RWPE2 (cell line): ENCODE measurements at regions not wholly inside any gene's neighbourhood (a gene's known extent, or its start where the extent isn't known, plus 50 kb on each side); places are given as distances from the start of the nearest gene placed in this dataset.

Experiments used
- ATAC-seq: fragments of 200-7000 bp; cut with Tn5 transposase; 3 replicates; pipeline ENCODE4 v1.9.1; 2021; ENCODE audit warnings: low read depth
- DNase-seq: peaks from one replicate; pipeline ENCODE4 v3.0.0-alpha.2; 2020; ENCODE audit warnings: low spot score
- H3K27ac ChIP-seq: fragments of 450-650 bp; 2 replicates; pipeline ENCODE4 v1.5.1; 2017; ENCODE audit warnings: mild to moderate bottlenecking; ENCODE audit not compliant: poor library complexity, severe bottlenecking
- H3K27me3 ChIP-seq: fragments of 250-450 bp; sonication (Bioruptor Pico); 2 replicates; pipeline ENCODE4 v1.5.1; 2021; ENCODE audit warnings: mild to moderate bottlenecking, moderate library complexity; ENCODE audit not compliant: insufficient read depth, poor library complexity, severe bottlenecking
- H3K36me3 ChIP-seq: fragments of 250-450 bp; sonication (Bioruptor Pico); 2 replicates; pipeline ENCODE4 v1.5.1; 2020; ENCODE audit warnings: low read depth, mild to moderate bottlenecking, moderate library complexity
- H3K4me1 ChIP-seq: fragments of 250-450 bp; sonication (Bioruptor Pico); 2 replicates; pipeline ENCODE4 v1.5.1; 2021; ENCODE audit warnings: mild to moderate bottlenecking, moderate library complexity; ENCODE audit not compliant: insufficient read depth, poor library complexity, severe bottlenecking
- H3K4me3 ChIP-seq: fragments of 250-450 bp; sonication (Bioruptor Pico); 2 replicates; pipeline ENCODE4 v1.5.1; 2021; ENCODE audit warnings: mild to moderate bottlenecking, moderate library complexity; ENCODE audit not compliant: severe bottlenecking
- H3K9me3 ChIP-seq: fragments of 250-450 bp; sonication (Bioruptor Pico); 2 replicates; pipeline ENCODE4 v1.5.1; 2021; ENCODE audit warnings: mild to moderate bottlenecking, moderate library complexity; ENCODE audit not compliant: severe bottlenecking
- TF ChIP-seq, protein P1 (sequence below): fragments of 450-650 bp; IDR thresholded peaks from one replicate; pipeline ENCODE4 v1.5.1; 2017; ENCODE audit warnings: mild to moderate bottlenecking, moderate library complexity; ENCODE audit not compliant: poor library complexity, severe bottlenecking

DNA sequence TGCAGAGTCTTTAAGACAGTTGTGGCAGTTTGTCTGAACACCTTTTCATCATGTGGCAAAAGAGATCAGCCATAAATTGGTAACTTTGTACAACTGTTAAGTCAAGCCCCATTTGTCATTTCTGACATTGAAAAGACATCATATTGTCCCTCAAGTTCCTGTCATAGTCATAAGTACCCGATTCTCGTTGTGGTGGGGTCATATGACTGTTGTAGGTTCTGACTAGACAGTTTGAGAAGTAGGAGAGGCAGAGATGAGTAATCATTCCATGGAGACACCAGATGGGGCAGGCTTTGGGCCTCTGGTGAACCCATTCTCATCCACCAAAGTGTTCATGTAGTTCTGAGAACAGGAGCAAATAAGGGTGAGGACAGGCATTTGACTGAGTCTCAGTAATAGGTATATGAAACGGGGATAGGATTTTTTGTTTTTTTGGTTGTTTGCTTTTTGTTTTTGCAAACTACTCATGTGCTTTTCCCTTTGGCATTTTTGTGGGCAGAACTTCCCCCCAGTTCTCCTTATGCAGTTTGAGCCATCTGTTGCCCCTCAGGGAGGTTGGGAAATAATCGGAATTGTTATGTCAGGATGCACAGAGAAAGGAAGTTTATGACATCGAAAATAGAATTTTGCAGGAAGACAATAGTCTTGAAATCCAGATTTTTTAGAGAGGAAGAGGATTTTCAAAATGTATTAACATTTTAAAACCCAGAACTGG is 86.9 kb upstream of the KCNE2 start:
- Histone ChIP-seq H3K4me1 (peaks cover 10% of the 10 kb centered on the region), H3K27me3 (no peaks in the 10 kb centered on the region), H3K4me3 (no peak overlapping the region), H3K9me3 (no peaks in the 10 kb centered on the region), H3K36me3 (no peaks in the 10 kb centered on the region), H3K27ac (no peak overlapping the region)
- no peak for DNase-seq
- TF ChIP-seq, protein P1, sequence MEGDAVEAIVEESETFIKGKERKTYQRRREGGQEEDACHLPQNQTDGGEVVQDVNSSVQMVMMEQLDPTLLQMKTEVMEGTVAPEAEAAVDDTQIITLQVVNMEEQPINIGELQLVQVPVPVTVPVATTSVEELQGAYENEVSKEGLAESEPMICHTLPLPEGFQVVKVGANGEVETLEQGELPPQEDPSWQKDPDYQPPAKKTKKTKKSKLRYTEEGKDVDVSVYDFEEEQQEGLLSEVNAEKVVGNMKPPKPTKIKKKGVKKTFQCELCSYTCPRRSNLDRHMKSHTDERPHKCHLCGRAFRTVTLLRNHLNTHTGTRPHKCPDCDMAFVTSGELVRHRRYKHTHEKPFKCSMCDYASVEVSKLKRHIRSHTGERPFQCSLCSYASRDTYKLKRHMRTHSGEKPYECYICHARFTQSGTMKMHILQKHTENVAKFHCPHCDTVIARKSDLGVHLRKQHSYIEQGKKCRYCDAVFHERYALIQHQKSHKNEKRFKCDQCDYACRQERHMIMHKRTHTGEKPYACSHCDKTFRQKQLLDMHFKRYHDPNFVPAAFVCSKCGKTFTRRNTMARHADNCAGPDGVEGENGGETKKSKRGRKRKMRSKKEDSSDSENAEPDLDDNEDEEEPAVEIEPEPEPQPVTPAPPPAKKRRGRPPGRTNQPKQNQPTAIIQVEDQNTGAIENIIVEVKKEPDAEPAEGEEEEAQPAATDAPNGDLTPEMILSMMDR, result no peak
- ATAC-seq, result no peak

DNA sequence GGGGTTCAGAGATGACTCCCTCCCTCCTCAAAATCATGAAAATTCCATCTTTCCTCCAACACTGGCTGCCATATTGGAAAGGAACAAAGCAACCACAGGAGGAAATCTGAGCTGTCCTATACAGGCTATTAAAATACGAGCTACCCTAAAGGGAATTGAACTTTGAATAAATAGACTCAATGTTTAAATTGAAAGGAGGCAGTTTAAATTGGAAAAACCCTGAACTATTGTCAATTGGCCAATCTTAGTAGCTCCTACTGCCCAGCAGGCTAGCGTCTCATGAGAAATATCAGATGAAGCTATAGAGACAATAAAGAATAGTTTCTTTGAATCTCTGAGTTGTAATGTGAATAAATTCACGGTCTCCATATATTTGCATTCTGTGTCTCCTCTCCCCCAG is 85.4 kb upstream of the KCNE2 start:
- Histone ChIP-seq H3K27me3 (no peaks in the 10 kb centered on the region), H3K36me3 (no peaks in the 10 kb centered on the region), H3K4me1 (peaks cover 10% of the 10 kb centered on the region), H3K9me3 (no peaks in the 10 kb centered on the region), H3K4me3 (no peak overlapping the region), H3K27ac (no peak overlapping the region)
- TF ChIP-seq, protein P1, result no peak
- no peak for ATAC-seq
- no peak for DNase-seq

DNA sequence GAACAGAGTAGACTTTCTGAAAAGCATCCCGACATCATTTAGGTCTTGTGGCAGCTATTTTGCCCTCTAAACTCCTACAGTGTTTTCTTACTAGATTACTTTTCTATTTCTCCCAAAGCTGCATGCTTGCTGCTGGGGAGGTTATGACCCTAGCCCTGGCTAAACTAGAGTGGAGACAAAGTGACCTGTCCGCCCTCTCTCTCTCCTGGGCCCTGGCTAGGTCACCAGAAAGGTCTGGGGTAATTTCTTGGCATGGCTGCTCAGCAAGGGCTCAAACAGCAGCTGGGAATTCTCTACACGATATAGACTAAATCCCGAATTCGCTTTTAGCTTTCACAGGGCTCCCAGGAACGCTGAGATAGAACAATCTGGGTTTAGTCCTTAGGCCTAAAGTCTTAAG is 84.5 kb upstream of the KCNE2 start:
- ATAC-seq, result no peak
- TF ChIP-seq, protein P1, result no peak
- H3K27ac ChIP-seq, result no peak overlapping the region
- H3K4me3 ChIP-seq, result no peak overlapping the region
- no peaks in the 10 kb centered on the region for H3K27me3 ChIP-seq
- DNase-seq, result no peak
- H3K36me3 ChIP-seq, result no peaks in the 10 kb centered on the region
- no peaks in the 10 kb centered on the region for H3K9me3 ChIP-seq
- peaks cover 10% of the 10 kb centered on the region for H3K4me1 ChIP-seq

DNA sequence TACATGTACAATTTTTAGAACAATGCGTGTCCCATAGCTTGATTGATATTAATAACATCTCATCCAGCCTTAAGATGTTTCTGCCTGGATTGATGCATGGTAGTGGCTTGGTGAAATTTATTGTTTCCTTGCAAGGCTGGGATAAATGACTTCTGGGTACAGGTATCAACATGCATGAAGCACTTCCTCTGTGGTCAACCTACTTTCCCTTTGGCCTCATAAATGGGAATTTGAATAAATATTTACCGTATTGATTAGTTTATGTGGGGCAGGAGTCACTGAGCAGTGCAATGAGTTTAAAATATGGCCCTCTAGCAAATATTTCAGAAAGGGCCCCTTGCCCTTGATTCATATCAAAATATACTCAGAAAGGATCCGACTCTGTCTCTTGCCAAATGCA is 83.9 kb upstream of the KCNE2 start:
- ATAC-seq (peak; percentile 50; the same call in 1 of the 3 replicates), DNase-seq (no peak)
- no peaks in the 10 kb centered on the region for H3K27me3 ChIP-seq
- no peak overlapping the region for H3K4me3 ChIP-seq
- H3K9me3 ChIP-seq, result no peaks in the 10 kb centered on the region
- TF ChIP-seq, protein P1, result no peak
- peaks cover 10% of the 10 kb centered on the region for H3K4me1 ChIP-seq
- no peaks in the 10 kb centered on the region for H3K36me3 ChIP-seq
- H3K27ac ChIP-seq, result no peak overlapping the region

DNA sequence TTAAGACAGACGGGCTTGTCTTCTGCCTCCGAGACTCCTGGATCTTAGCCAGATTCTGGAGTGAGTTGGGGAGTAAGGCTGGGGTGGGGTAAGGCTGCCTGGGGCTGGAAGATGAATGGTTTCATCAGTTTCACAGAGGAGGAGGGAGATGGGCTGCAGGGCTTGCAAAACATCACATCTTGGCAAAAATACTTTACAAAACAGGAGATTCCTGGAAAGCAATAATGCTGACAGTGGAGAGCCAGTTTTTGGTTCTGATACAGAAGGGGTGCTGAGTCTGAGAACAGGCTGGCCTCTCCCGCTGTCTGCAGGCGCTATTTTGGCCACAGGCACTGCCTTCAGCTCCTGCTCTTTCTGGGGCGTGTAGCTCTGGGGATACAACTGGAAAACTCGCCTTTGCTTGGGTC is 83.4 kb upstream of the KCNE2 start:
- Histone ChIP-seq H3K27me3 (no peaks in the 10 kb centered on the region), H3K4me1 (peaks cover 10% of the 10 kb centered on the region), H3K36me3 (no peaks in the 10 kb centered on the region), H3K4me3 (no peak overlapping the region), H3K27ac (no peak overlapping the region), H3K9me3 (no peaks in the 10 kb centered on the region)
- TF ChIP-seq, protein P1, result no peak
- DNase-seq (no peak), ATAC-seq (peak; percentile 27; the same call in 1 of the 3 replicates)
